GM23338 (cell line): ENCODE measurements at regions not wholly inside any gene's neighbourhood (a gene's known extent, or its start where the extent isn't known, plus 50 kb on each side); places are given as distances from the start of the nearest gene placed in this dataset.

Experiments used
- ATAC-seq: fragments of 200-7000 bp; cut with Tn5 transposase; 3 replicates; pipeline ENCODE4 v1.9.1; 2020
- DNase-seq: peaks from one replicate; pipeline ENCODE4 v3.0.0-alpha.2; 2015; ENCODE audit warnings: low spot score
- H2AFZ ChIP-seq: fragments of 200-600 bp; sonication (generic); 2 replicates; pipeline ENCODE4 v1.8.0; 2016; ENCODE audit warnings: antibody characterized with exemption, mild to moderate bottlenecking, moderate library complexity
- H3F3A ChIP-seq: fragments of 200-600 bp; sonication (generic); replicated peaks from 2 replicates; pipeline ENCODE4 v1.8.0; 2017; ENCODE audit warnings: antibody characterized with exemption, mixed run types, low read depth
- H3K27ac ChIP-seq: fragments of 200-600 bp; sonication (generic); 2 replicates; pipeline ENCODE4 v1.6.1; 2016; ENCODE audit warnings: low read depth
- H3K27me3 ChIP-seq: fragments of 200-600 bp; sonication (generic); 2 replicates; pipeline ENCODE4 v1.8.0; 2016; ENCODE audit warnings: mild to moderate bottlenecking, mixed run types, moderate library complexity; ENCODE audit not compliant: insufficient read depth
- H3K36me3 ChIP-seq: fragments of 200-600 bp; sonication (generic); 2 replicates; pipeline ENCODE4 v1.8.0; 2016; ENCODE audit warnings: mild to moderate bottlenecking; ENCODE audit not compliant: insufficient read depth
- H3K4me1 ChIP-seq: fragments of 200-600 bp; sonication (generic); 2 replicates; pipeline ENCODE4 v1.8.0; 2016; ENCODE audit warnings: mild to moderate bottlenecking, moderate library complexity; ENCODE audit not compliant: insufficient read depth
- H3K4me2 ChIP-seq: fragments of 200-600 bp; sonication (generic); 2 replicates; pipeline ENCODE4 v1.7.1; 2017; ENCODE audit warnings: mixed run types
- H3K4me3 ChIP-seq: fragments of 200-600 bp; sonication (generic); 2 replicates; pipeline ENCODE4 v1.6.1; 2016; ENCODE audit warnings: mixed run types
- H3K79me2 ChIP-seq: fragments of 200-600 bp; sonication (generic); replicated peaks from 2 replicates; pipeline ENCODE4 v1.8.0; 2017; ENCODE audit warnings: mild to moderate bottlenecking; ENCODE audit not compliant: insufficient read depth
- H3K9me2 ChIP-seq: fragments of 200-600 bp; sonication (generic); 2 replicates; pipeline ENCODE4 v1.8.0; 2017; ENCODE audit not compliant: insufficient read depth
- H4K20me1 ChIP-seq: fragments of 200-600 bp; sonication (generic); replicated peaks from 2 replicates; pipeline ENCODE4 v1.8.0; 2017; ENCODE audit warnings: mild to moderate bottlenecking; ENCODE audit not compliant: insufficient read depth
- H3K27ac Mint-ChIP-seq: 2 replicates; pipeline ENCODE4 v1.8.0; 2020; ENCODE audit warnings: inconsistent platforms, mild to moderate bottlenecking, moderate library complexity, mixed read lengths
- H3K27me3 Mint-ChIP-seq: 3 replicates; pipeline ENCODE4 v1.8.0; 2022; ENCODE audit warnings: low read depth, mild to moderate bottlenecking, moderate library complexity, mixed read lengths, inconsistent platforms; ENCODE audit not compliant: insufficient read depth, poor library complexity
- H3K36me3 Mint-ChIP-seq: 3 replicates; pipeline ENCODE4 v1.8.0; 2021; ENCODE audit warnings: low read depth, mild to moderate bottlenecking, inconsistent platforms, moderate library complexity, mixed read lengths
- H3K4me1 Mint-ChIP-seq: 3 replicates; pipeline ENCODE4 v1.8.0; 2020; ENCODE audit warnings: mild to moderate bottlenecking, inconsistent platforms, mixed read lengths
- H3K4me3 Mint-ChIP-seq: 3 replicates; pipeline ENCODE4 v1.8.0; 2021; ENCODE audit warnings: moderate library complexity, mild to moderate bottlenecking, inconsistent platforms, mixed read lengths
- H3K9me3 Mint-ChIP-seq: 3 replicates; pipeline ENCODE4 v1.8.0; 2020; ENCODE audit warnings: moderate library complexity, mild to moderate bottlenecking, inconsistent platforms, mixed read lengths
- CREB1 ChIP-seq: fragments of 250-450 bp; sonication (Bioruptor Pico); IDR thresholded peaks from 2 replicates; pipeline ENCODE4 v1.5.0; 2020; ENCODE audit warnings: low read depth, mild to moderate bottlenecking, moderate library complexity
- EZH2 ChIP-seq: fragments of 200-600 bp; sonication (generic); IDR thresholded peaks from one replicate; pipeline ENCODE4 v1.8.0; 2017; ENCODE audit warnings: antibody characterized with exemption, mild to moderate bottlenecking, low read depth; ENCODE audit not compliant: unreplicated experiment
- STAT1 ChIP-seq: IDR thresholded peaks from one replicate; pipeline ENCODE4 v1.6.1; 2016; ENCODE audit warnings: antibody characterized with exemption; ENCODE audit not compliant: unreplicated experiment
- ZNF114 ChIP-seq: fragments of 250-450 bp; sonication (Bioruptor Pico); IDR thresholded peaks from 2 replicates; pipeline ENCODE4 v1.5.0; 2020; ENCODE audit warnings: mild to moderate bottlenecking, moderate library complexity
- TF ChIP-seq, protein P1 (sequence below): IDR thresholded peaks from one replicate; pipeline ENCODE4 v1.6.1; 2018; ENCODE audit warnings: antibody characterized with exemption; ENCODE audit not compliant: unreplicated experiment
- TF ChIP-seq, protein P2 (sequence below): fragments of 250-450 bp; sonication (Bioruptor Pico); IDR thresholded peaks from 2 replicates; pipeline ENCODE4 v1.5.0; 2020; ENCODE audit warnings: mild to moderate bottlenecking, moderate library complexity
- TF ChIP-seq, protein P3 (sequence below): IDR thresholded peaks from 2 replicates; pipeline ENCODE4 v1.6.1; 2016; ENCODE audit warnings: antibody characterized with exemption

DNA sequence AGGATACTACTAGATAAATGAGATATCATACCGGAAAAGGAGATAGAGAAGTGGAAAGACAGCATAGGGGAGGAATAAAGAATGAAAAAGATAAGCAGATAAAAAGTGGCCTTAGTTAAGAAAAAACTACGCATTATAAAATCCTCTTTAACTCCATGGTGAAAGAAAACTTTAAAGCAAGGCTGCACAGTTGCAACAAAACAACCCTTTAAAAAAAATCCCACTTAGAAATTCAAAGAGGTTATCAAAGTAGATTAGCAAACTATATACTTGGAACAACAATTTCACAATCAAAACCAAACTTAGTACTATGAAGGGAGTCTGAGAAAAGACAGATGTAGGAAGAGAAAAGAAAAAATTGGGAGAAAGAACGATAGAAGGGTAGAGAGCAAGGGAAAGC, 133.4 kb upstream of the OSR1 start:
- TF ChIP-seq, protein P1, sequence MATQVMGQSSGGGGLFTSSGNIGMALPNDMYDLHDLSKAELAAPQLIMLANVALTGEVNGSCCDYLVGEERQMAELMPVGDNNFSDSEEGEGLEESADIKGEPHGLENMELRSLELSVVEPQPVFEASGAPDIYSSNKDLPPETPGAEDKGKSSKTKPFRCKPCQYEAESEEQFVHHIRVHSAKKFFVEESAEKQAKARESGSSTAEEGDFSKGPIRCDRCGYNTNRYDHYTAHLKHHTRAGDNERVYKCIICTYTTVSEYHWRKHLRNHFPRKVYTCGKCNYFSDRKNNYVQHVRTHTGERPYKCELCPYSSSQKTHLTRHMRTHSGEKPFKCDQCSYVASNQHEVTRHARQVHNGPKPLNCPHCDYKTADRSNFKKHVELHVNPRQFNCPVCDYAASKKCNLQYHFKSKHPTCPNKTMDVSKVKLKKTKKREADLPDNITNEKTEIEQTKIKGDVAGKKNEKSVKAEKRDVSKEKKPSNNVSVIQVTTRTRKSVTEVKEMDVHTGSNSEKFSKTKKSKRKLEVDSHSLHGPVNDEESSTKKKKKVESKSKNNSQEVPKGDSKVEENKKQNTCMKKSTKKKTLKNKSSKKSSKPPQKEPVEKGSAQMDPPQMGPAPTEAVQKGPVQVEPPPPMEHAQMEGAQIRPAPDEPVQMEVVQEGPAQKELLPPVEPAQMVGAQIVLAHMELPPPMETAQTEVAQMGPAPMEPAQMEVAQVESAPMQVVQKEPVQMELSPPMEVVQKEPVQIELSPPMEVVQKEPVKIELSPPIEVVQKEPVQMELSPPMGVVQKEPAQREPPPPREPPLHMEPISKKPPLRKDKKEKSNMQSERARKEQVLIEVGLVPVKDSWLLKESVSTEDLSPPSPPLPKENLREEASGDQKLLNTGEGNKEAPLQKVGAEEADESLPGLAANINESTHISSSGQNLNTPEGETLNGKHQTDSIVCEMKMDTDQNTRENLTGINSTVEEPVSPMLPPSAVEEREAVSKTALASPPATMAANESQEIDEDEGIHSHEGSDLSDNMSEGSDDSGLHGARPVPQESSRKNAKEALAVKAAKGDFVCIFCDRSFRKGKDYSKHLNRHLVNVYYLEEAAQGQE: no peak
- TF ChIP-seq EZH2: no peak
- no peak for TF ChIP-seq STAT1
- no peak for TF ChIP-seq CREB1
- TF ChIP-seq, protein P2, sequence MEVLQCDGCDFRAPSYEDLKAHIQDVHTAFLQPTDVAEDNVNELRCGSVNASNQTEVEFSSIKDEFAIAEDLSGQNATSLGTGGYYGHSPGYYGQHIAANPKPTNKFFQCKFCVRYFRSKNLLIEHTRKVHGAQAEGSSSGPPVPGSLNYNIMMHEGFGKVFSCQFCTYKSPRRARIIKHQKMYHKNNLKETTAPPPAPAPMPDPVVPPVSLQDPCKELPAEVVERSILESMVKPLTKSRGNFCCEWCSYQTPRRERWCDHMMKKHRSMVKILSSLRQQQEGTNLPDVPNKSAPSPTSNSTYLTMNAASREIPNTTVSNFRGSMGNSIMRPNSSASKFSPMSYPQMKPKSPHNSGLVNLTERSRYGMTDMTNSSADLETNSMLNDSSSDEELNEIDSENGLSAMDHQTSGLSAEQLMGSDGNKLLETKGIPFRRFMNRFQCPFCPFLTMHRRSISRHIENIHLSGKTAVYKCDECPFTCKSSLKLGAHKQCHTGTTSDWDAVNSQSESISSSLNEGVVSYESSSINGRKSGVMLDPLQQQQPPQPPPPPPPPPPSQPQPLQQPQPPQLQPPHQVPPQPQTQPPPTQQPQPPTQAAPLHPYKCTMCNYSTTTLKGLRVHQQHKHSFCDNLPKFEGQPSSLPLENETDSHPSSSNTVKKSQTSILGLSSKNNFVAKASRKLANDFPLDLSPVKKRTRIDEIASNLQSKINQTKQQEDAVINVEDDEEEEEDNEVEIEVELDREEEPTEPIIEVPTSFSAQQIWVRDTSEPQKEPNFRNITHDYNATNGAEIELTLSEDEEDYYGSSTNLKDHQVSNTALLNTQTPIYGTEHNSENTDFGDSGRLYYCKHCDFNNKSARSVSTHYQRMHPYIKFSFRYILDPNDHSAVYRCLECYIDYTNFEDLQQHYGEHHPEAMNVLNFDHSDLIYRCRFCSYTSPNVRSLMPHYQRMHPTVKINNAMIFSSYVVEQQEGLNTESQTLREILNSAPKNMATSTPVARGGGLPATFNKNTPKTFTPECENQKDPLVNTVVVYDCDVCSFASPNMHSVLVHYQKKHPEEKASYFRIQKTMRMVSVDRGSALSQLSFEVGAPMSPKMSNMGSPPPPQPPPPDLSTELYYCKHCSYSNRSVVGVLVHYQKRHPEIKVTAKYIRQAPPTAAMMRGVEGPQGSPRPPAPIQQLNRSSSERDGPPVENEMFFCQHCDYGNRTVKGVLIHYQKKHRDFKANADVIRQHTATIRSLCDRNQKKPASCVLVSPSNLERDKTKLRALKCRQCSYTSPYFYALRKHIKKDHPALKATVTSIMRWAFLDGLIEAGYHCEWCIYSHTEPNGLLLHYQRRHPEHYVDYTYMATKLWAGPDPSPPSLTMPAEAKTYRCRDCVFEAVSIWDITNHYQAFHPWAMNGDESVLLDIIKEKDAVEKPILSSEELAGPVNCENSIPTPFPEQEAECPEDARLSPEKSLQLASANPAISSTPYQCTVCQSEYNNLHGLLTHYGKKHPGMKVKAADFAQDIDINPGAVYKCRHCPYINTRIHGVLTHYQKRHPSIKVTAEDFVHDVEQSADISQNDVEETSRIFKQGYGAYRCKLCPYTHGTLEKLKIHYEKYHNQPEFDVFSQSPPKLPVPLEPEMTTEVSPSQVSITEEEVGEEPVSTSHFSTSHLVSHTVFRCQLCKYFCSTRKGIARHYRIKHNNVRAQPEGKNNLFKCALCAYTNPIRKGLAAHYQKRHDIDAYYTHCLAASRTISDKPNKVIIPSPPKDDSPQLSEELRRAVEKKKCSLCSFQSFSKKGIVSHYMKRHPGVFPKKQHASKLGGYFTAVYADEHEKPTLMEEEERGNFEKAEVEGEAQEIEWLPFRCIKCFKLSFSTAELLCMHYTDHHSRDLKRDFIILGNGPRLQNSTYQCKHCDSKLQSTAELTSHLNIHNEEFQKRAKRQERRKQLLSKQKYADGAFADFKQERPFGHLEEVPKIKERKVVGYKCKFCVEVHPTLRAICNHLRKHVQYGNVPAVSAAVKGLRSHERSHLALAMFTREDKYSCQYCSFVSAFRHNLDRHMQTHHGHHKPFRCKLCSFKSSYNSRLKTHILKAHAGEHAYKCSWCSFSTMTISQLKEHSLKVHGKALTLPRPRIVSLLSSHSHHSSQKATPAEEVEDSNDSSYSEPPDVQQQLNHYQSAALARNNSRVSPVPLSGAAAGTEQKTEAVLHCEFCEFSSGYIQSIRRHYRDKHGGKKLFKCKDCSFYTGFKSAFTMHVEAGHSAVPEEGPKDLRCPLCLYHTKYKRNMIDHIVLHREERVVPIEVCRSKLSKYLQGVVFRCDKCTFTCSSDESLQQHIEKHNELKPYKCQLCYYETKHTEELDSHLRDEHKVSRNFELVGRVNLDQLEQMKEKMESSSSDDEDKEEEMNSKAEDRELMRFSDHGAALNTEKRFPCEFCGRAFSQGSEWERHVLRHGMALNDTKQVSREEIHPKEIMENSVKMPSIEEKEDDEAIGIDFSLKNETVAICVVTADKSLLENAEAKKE: no peak
- no peak for TF ChIP-seq ZNF114
- TF ChIP-seq, protein P3, sequence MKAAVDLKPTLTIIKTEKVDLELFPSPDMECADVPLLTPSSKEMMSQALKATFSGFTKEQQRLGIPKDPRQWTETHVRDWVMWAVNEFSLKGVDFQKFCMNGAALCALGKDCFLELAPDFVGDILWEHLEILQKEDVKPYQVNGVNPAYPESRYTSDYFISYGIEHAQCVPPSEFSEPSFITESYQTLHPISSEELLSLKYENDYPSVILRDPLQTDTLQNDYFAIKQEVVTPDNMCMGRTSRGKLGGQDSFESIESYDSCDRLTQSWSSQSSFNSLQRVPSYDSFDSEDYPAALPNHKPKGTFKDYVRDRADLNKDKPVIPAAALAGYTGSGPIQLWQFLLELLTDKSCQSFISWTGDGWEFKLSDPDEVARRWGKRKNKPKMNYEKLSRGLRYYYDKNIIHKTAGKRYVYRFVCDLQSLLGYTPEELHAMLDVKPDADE: no peak
- DNase-seq (no peak), ATAC-seq (no peak)
- H3K27me3 Mint-ChIP-seq: no peaks in the 10 kb centered on the region
- H3K27ac Mint-ChIP-seq: no peak overlapping the region
- Histone ChIP-seq H3K4me1 (no peaks in the 10 kb centered on the region), H2AFZ (no peak overlapping the region), H3F3A (no peaks in the 10 kb centered on the region), H3K27me3 (no peaks in the 10 kb centered on the region), H3K9me2 (peaks cover 8% of the 10 kb centered on the region; the same call in 1 of the 2 replicates), H3K4me3 (no peak overlapping the region), H3K36me3 (no peaks in the 10 kb centered on the region), H3K79me2 (no peaks in the 10 kb centered on the region), H4K20me1 (no peaks in the 10 kb centered on the region), H3K27ac (no peak overlapping the region), H3K4me2 (no peak overlapping the region)
- peaks cover 4% of the 10 kb centered on the region for H3K4me1 Mint-ChIP-seq
- H3K9me3 Mint-ChIP-seq: no peaks in the 10 kb centered on the region
- H3K4me3 Mint-ChIP-seq: no peak overlapping the region
- no peaks in the 10 kb centered on the region for H3K36me3 Mint-ChIP-seq
